ENCODE measurements at regions not wholly inside any gene's neighbourhood (a gene's known extent, or its start where the extent isn't known, plus 50 kb on each side); places are given as distances from the start of the nearest gene placed in this dataset.
"Not testable (repeated sequence)": the region's sequence is repeated elsewhere in the genome, so short reads cannot be mapped to it uniquely, and the experiment has no call there.

GRCh38 chrX:840556-840955 is 210.0 kb downstream of the SHOX start:
- Mint-ChIP-seq H3K4me3 (ENCODE audit: unreplicated experiment) (no peak overlapping the region), H3K36me3 (ENCODE audit: unreplicated experiment) (no peaks in the 10 kb centered on the region), H3K27me3 (ENCODE audit: unreplicated experiment) (peaks cover 4% of the 10 kb centered on the region), H3K4me1 (ENCODE audit: low read depth, unreplicated experiment) (no peaks in the 10 kb centered on the region), H3K27ac (ENCODE audit: unreplicated experiment) (no peak overlapping the region), H3K9me3 (ENCODE audit: unreplicated experiment) (peaks cover 4% of the 10 kb centered on the region)
- DNase-seq, result no peak
- TF ChIP-seq CTCF (IDR thresholded peaks at IDR 0.05; ENCODE audit: partially characterized antibody, unreplicated experiment), result no peak

GRCh38 chrX:838666-839065 is 208.1 kb downstream of the SHOX start:
- H3K4me3 Mint-ChIP-seq (ENCODE audit: unreplicated experiment); H3K27me3 Mint-ChIP-seq (ENCODE audit: unreplicated experiment); H3K27ac Mint-ChIP-seq (ENCODE audit: unreplicated experiment); H3K9me3 Mint-ChIP-seq (ENCODE audit: unreplicated experiment); DNase-seq; H3K36me3 Mint-ChIP-seq (ENCODE audit: unreplicated experiment); H3K4me1 Mint-ChIP-seq (ENCODE audit: low read depth, unreplicated experiment): not testable (repeated sequence)

GRCh38 chrX:835857-836256 is 205.3 kb downstream of the SHOX start:
- H3K27ac Mint-ChIP-seq (ENCODE audit: unreplicated experiment); H3K4me1 Mint-ChIP-seq (ENCODE audit: low read depth, unreplicated experiment); H3K27me3 Mint-ChIP-seq (ENCODE audit: unreplicated experiment); DNase-seq; H3K36me3 Mint-ChIP-seq (ENCODE audit: unreplicated experiment); H3K9me3 Mint-ChIP-seq (ENCODE audit: unreplicated experiment); H3K4me3 Mint-ChIP-seq (ENCODE audit: unreplicated experiment): not testable (repeated sequence)

GRCh38 chrX:830532-830931 is 199.9 kb downstream of the SHOX start:
- TF ChIP-seq CTCF (IDR thresholded peaks at IDR 0.05; ENCODE audit: partially characterized antibody, unreplicated experiment), result no peak
- Mint-ChIP-seq H3K9me3 (ENCODE audit: unreplicated experiment) (peaks cover 2% of the 10 kb centered on the region), H3K4me1 (ENCODE audit: low read depth, unreplicated experiment) (peaks cover 4% of the 10 kb centered on the region), H3K27ac (ENCODE audit: unreplicated experiment) (no peak overlapping the region), H3K4me3 (ENCODE audit: unreplicated experiment) (no peak overlapping the region), H3K36me3 (ENCODE audit: unreplicated experiment) (no peaks in the 10 kb centered on the region), H3K27me3 (ENCODE audit: unreplicated experiment) (peaks cover 4% of the 10 kb centered on the region)
- DNase-seq, result no peak

- Mint-ChIP-seq H3K27ac (ENCODE audit: unreplicated experiment) (peak overlapping the region; percentile 28), H3K4me1 (ENCODE audit: low read depth, unreplicated experiment) (peaks cover 4% of the 10 kb centered on the region), H3K9me3 (ENCODE audit: unreplicated experiment) (peaks cover 2% of the 10 kb centered on the region), H3K27me3 (ENCODE audit: unreplicated experiment) (peaks cover 4% of the 10 kb centered on the region), H3K4me3 (ENCODE audit: unreplicated experiment) (no peak overlapping the region), H3K36me3 (ENCODE audit: unreplicated experiment) (no peaks in the 10 kb centered on the region)
- no peak for TF ChIP-seq CTCF (IDR thresholded peaks at IDR 0.05; ENCODE audit: partially characterized antibody, unreplicated experiment)
- no peak for DNase-seq
Measured at GRCh38 chrX:829145-829544, 198.6 kb downstream of the SHOX start.

- Mint-ChIP-seq H3K9me3 (ENCODE audit: unreplicated experiment) (peaks cover 2% of the 10 kb centered on the region), H3K27me3 (ENCODE audit: unreplicated experiment) (peaks cover 4% of the 10 kb centered on the region), H3K36me3 (ENCODE audit: unreplicated experiment) (no peaks in the 10 kb centered on the region), H3K4me1 (ENCODE audit: low read depth, unreplicated experiment) (peaks cover 4% of the 10 kb centered on the region), H3K27ac (ENCODE audit: unreplicated experiment) (no peak overlapping the region), H3K4me3 (ENCODE audit: unreplicated experiment) (no peak overlapping the region)
- DNase-seq, result no peak
- TF ChIP-seq CTCF (IDR thresholded peaks at IDR 0.05; ENCODE audit: partially characterized antibody, unreplicated experiment), result no peak
Measured at GRCh38 chrX:828411-828959, 197.9 kb downstream of the SHOX start.

Measured in glutamatergic neuron (in vitro differentiated cells).